Kidney epithelial cell (primary cell): ENCODE measurements at regions not wholly inside any gene's neighbourhood (a gene's known extent, or its start where the extent isn't known, plus 50 kb on each side); places are given as distances from the start of the nearest gene placed in this dataset.

Experiments used
- DNase-seq: peaks from one replicate; pipeline ENCODE4 v3.0.0-alpha.2; 2010; ENCODE audit warnings: low read depth
- H3K27me3 ChIP-seq: 2 replicates; pipeline ENCODE4 v1.6.0; 2011; ENCODE audit warnings: low read length; ENCODE audit not compliant: control insufficient read depth, insufficient read depth
- H3K36me3 ChIP-seq: 2 replicates; pipeline ENCODE4 v1.5.1; 2011; ENCODE audit warnings: low read length; ENCODE audit not compliant: control insufficient read depth, insufficient read depth
- H3K4me3 ChIP-seq: 2 replicates; pipeline ENCODE4 v1.5.1; 2011; ENCODE audit warnings: low read depth, mild to moderate bottlenecking, control low read depth, low read length
- TF ChIP-seq, protein P1 (sequence below): IDR thresholded peaks from 2 replicates; pipeline ENCODE4 v1.5.1; 2011; ENCODE audit warnings: mild to moderate bottlenecking, moderate library complexity, low read length, control low read depth, inconsistent platforms; ENCODE audit not compliant: insufficient read depth, poor library complexity, severe bottlenecking

- DNase-seq, result no peak
- H3K27me3 ChIP-seq, result no peaks in the 10 kb centered on the region
Observed at GRCh38 chr12:90174198-90174510, 465.5 kb upstream of the ATP2B1 start.

GRCh38 chr12:90173499-90174197, 465.0 kb upstream of the ATP2B1 start:
- TF ChIP-seq, protein P1, sequence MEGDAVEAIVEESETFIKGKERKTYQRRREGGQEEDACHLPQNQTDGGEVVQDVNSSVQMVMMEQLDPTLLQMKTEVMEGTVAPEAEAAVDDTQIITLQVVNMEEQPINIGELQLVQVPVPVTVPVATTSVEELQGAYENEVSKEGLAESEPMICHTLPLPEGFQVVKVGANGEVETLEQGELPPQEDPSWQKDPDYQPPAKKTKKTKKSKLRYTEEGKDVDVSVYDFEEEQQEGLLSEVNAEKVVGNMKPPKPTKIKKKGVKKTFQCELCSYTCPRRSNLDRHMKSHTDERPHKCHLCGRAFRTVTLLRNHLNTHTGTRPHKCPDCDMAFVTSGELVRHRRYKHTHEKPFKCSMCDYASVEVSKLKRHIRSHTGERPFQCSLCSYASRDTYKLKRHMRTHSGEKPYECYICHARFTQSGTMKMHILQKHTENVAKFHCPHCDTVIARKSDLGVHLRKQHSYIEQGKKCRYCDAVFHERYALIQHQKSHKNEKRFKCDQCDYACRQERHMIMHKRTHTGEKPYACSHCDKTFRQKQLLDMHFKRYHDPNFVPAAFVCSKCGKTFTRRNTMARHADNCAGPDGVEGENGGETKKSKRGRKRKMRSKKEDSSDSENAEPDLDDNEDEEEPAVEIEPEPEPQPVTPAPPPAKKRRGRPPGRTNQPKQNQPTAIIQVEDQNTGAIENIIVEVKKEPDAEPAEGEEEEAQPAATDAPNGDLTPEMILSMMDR, result no peak
- Histone ChIP-seq H3K36me3 (no peaks in the 10 kb centered on the region), H3K27me3 (no peaks in the 10 kb centered on the region), H3K4me3 (no peak overlapping the region)
- no peak for DNase-seq

More at GRCh38 chr12:90174198-90174510, 465.5 kb upstream of the ATP2B1 start:
- no peak overlapping the region for H3K4me3 ChIP-seq
- TF ChIP-seq, protein P1, result no peak
- H3K36me3 ChIP-seq, result no peaks in the 10 kb centered on the region

DNA sequence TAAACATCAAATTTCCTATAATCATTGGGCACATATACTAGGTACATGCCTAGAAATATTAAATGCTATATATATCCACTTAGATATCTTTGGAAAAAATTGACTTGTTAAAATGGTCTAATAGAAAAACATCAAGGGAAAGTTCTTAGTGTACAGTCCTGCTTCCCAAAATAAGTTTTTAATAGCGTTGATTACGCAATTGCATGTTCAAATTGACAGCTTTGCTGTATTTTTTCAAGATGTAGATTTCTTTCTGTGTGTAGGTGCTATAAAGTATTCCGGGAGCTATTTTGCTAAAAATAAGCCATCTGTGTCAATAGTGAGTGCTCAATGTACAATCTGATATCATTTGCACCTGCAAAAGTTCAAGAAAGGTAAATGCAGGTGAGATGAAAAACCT, 463.9 kb upstream of the ATP2B1 start:
- DNase-seq, result no peak
- Histone ChIP-seq H3K27me3 (no peaks in the 10 kb centered on the region), H3K4me3 (no peak overlapping the region), H3K36me3 (no peaks in the 10 kb centered on the region)
- TF ChIP-seq, protein P1, result no peak

DNA sequence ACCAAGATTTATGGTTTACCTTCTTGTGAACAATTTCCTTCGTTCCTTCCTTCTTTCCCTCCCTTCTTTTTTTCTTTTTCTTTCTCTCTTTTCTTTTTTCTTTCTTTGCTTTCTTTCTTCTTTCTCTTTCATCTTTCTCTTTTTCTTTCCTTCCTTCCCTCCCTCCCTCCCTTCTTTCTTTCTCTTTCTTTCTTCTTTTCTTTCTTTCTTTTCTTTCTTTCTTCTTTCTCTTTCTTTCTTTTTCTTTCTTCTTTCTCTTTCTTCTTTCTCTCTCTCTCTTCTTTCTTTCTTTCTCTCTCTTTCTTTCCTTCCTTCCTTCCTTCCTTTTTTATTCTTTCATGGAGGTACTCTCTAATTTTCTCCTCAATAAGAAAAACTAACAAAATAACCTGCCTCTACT, 462.1 kb upstream of the ATP2B1 start:
- TF ChIP-seq, protein P1, result no peak
- no peaks in the 10 kb centered on the region for H3K27me3 ChIP-seq
- DNase-seq, result no peak
- H3K36me3 ChIP-seq, result no peaks in the 10 kb centered on the region
- H3K4me3 ChIP-seq, result no peak overlapping the region

DNA sequence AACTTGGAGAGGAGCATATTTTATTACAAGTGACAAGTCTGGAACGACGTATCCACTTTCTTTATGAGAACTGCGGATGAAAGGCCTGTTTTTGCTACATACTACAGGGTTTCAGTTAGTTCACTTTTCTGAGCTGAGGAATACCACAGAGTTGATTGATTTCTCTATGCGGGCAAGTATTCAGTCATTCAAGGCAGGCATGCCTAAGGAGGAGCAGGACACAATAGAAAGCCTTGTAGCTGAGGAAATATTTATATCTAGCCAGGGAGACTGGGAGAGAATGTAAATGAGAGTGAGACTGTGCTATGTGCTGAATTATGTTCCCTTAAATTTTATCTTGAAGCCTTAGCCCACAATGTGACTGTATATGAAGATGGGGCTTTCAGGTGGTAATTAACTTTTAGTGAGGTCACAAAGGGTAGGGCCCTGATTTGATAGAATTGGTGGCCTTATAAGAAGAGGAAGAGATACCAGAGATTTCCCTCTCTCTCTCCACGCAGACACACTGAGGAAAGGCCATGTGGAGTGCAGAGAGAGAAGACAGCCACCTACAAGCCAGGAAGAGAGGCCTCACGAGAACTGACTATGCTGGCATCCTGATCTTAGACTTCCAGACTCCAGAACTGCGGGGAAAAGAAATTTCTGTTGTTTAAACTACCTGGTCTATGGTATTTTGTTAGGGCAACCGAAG, 459.0 kb upstream of the ATP2B1 start:
- no peak overlapping the region for H3K4me3 ChIP-seq
- no peaks in the 10 kb centered on the region for H3K36me3 ChIP-seq
- TF ChIP-seq, protein P1, result no peak
- DNase-seq, result no peak
- H3K27me3 ChIP-seq, result no peaks in the 10 kb centered on the region

GRCh38 chr12:90166671-90167070, 458.0 kb upstream of the ATP2B1 start:
- no peak overlapping the region for H3K4me3 ChIP-seq
- H3K36me3 ChIP-seq, result no peaks in the 10 kb centered on the region
- TF ChIP-seq, protein P1, result no peak
- no peaks in the 10 kb centered on the region for H3K27me3 ChIP-seq
- no peak for DNase-seq
